ENCODE measurements at regions not wholly inside any gene's neighbourhood (a gene's known extent, or its start where the extent isn't known, plus 50 kb on each side); places are given as distances from the start of the nearest gene placed in this dataset.
A peak's percentile ranks its signal among the peaks of the same experiment; 100 is the strongest.

DNA sequence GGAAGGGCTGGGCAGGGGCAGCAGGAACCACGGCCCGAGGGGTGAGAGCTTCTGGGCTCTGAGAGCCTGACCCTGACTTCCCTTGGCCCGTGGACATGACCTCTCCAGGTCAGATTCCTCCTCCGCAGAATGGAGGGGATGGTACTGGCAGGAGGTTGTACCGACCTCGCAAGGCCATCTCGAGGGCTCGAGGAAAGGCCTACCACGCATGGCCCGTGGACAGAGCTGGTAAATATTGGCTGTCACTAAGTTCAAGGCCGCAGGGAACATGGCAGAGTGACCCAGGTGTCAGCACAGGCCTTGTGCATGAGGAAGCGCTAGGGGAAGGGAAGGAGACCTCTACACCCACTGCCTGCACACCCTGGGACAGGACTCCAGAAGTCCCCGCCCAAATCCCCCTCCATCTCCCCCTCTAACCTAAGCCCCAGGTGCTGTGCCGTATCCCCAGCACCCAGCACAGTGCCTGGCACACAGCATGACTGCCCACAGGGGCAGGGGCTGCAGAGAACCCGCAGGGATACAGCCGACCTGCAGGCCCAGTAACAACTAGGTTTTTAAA is 54.9 kb upstream of the PPP2R5C start:
- DNase-seq (ENCODE audit: low spot score): no peak

GRCh38 chr14:101707068-101707842 is 54.3 kb upstream of the PPP2R5C start:
- DNase-seq (ENCODE audit: low spot score): peak; percentile 82

DNA sequence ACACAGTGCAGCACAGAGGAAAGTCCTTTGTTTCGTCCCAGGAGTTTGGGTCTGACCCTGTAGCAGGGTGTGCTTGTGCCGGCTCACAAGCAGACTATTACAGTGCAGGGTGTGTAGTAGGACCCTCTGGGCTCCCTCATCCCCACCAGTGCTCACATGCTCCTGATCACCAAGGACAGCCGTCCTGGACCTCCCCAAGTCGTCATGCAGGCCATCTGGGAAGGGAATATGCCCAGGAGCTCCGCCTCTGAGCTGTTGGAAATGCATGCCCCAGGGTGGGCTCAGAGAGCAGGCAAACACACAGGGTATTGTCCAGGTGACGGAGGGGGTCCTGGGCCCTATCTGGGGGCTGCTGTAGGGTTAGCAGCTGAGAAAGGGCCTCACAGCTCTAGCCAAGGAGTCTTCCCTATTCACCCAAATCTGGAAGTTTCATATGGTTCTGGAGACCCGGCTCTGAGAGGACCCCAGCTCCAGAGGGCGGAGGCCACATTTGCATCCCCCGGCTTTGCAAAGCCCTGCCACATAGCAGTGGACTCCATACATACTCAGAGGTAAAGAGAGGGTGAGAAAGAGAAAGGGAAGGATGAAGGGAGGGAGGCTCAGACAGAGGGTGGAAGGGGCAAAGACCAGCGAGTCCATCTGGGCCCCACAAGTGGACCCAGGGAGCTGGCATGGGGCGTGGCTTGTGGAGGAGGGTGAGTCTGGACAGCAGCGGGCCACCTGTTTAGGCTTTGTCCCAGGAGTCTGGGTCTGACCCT is 53.5 kb upstream of the PPP2R5C start:
- no peak for DNase-seq (ENCODE audit: low spot score)

DNA sequence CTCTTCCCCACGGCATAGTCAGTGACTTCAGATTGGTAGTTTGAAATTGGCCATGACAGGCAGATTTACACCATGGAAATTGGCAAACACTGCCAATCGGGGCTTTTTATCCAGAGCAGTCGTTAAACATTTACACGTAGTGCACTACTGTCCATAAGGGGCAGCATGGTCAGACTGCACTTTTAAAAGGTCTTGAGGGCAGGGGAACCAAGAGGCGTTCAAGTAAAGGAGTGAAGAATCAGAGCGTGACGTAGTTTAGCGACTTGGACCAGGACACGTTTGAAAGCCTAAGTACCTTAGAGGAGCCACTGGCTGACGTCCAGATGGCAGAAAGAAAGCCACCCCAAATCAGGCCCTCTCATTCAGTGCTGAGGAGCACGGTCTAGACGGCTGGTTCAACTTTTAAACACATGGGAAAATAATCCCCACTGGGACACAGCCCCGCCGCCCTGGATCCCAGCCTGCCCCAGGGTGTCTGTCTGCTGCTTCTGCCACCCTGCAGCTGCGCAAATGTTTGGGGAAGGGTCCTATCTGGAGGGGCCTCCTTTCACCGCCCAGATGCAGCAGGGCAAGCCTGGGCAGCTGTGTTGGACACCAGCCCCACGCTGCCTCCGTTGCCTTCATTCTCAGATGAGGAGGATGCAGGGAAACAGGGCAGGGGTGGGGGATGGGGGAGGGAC is 52.5 kb upstream of the PPP2R5C start:
- peak; percentile 78 for DNase-seq (ENCODE audit: low spot score)

- DNase-seq (ENCODE audit: low spot score): no peak
These were observed 52.0 kb upstream of the PPP2R5C start for GRCh38 chr14:101709533-101709881.

- no peak for DNase-seq (ENCODE audit: low spot score)
These were observed 51.3 kb upstream of the PPP2R5C start for GRCh38 chr14:101709962-101710931.

- DNase-seq (ENCODE audit: low spot score): no peak
These were observed 50.3 kb upstream of the PPP2R5C start for GRCh38 chr14:101711041-101711856.

Measured in D341Med (cell line).